ENCODE measurements at regions not wholly inside any gene's neighbourhood (a gene's known extent, or its start where the extent isn't known, plus 50 kb on each side); places are given as distances from the start of the nearest gene placed in this dataset.

- Histone ChIP-seq H3K4me3 (ENCODE audit: low read depth, low read length) (no peak overlapping the region), H3K4me1 (no peaks in the 10 kb centered on the region), H3K36me3 (no peaks in the 10 kb centered on the region), H3K9me3 (no peaks in the 10 kb centered on the region), H3K27me3 (no peaks in the 10 kb centered on the region)
- TF ChIP-seq CTCF (IDR thresholded peaks at IDR 0.05; ENCODE audit: low read depth, low read length): no peak
- DNase-seq: no peak
Observed at GRCh38 chr9:85215416-85215815, 526.3 kb downstream of the AGTPBP1 start.

- H3K4me3 ChIP-seq (ENCODE audit: low read depth, low read length): no peak overlapping the region
- H3K27me3 ChIP-seq: no peaks in the 10 kb centered on the region
- no peak for DNase-seq
- no peak for TF ChIP-seq CTCF (IDR thresholded peaks at IDR 0.05; ENCODE audit: low read depth, low read length)
- no peaks in the 10 kb centered on the region for H3K9me3 ChIP-seq
- H3K4me1 ChIP-seq: no peaks in the 10 kb centered on the region
- no peaks in the 10 kb centered on the region for H3K36me3 ChIP-seq
Observed at GRCh38 chr9:85213650-85214607, 527.8 kb downstream of the AGTPBP1 start.

GRCh38 chr9:85212887-85213286 is 528.9 kb downstream of the AGTPBP1 start:
- no peaks in the 10 kb centered on the region for H3K27me3 ChIP-seq
- TF ChIP-seq CTCF (IDR thresholded peaks at IDR 0.05; ENCODE audit: low read depth, low read length): no peak
- DNase-seq: no peak
- no peaks in the 10 kb centered on the region for H3K36me3 ChIP-seq
- no peak overlapping the region for H3K4me3 ChIP-seq (ENCODE audit: low read depth, low read length)
- no peaks in the 10 kb centered on the region for H3K4me1 ChIP-seq
- H3K9me3 ChIP-seq: no peaks in the 10 kb centered on the region

- Histone ChIP-seq H3K4me1 (no peaks in the 10 kb centered on the region), H3K36me3 (no peaks in the 10 kb centered on the region), H3K4me3 (ENCODE audit: low read depth, low read length) (no peak overlapping the region), H3K27me3 (no peaks in the 10 kb centered on the region), H3K9me3 (no peaks in the 10 kb centered on the region)
- TF ChIP-seq CTCF (IDR thresholded peaks at IDR 0.05; ENCODE audit: low read depth, low read length): no peak
- DNase-seq: no peak
Observed at GRCh38 chr9:85212209-85212608, 529.5 kb downstream of the AGTPBP1 start.

GRCh38 chr9:85208666-85209065 is 533.1 kb downstream of the AGTPBP1 start:
- H3K27me3 ChIP-seq: no peaks in the 10 kb centered on the region
- no peak for TF ChIP-seq CTCF (IDR thresholded peaks at IDR 0.05; ENCODE audit: low read depth, low read length)
- no peaks in the 10 kb centered on the region for H3K9me3 ChIP-seq
- H3K4me3 ChIP-seq (ENCODE audit: low read depth, low read length): no peak overlapping the region
- DNase-seq: no peak
- no peaks in the 10 kb centered on the region for H3K4me1 ChIP-seq
- no peaks in the 10 kb centered on the region for H3K36me3 ChIP-seq

- Histone ChIP-seq H3K27me3 (no peaks in the 10 kb centered on the region), H3K36me3 (no peaks in the 10 kb centered on the region), H3K4me3 (ENCODE audit: low read depth, low read length) (no peak overlapping the region), H3K4me1 (no peaks in the 10 kb centered on the region), H3K9me3 (no peaks in the 10 kb centered on the region)
- no peak for TF ChIP-seq CTCF (IDR thresholded peaks at IDR 0.05; ENCODE audit: low read depth, low read length)
- no peak for DNase-seq
Observed at GRCh38 chr9:85204176-85204575, 534.6 kb downstream of the NTRK2 start.
